OCI-LY7 (cell line): ENCODE measurements at regions not wholly inside any gene's neighbourhood (a gene's known extent, or its start where the extent isn't known, plus 50 kb on each side); places are given as distances from the start of the nearest gene placed in this dataset.

Source experiments
- CTCF ChIP-seq: fragments of 200-600 bp; sonication (generic); conservative IDR thresholded peaks from 2 replicates; pipeline ENCODE4 v1.5.1; 2014; ENCODE audit warnings: mild to moderate bottlenecking, antibody characterized with exemption, low read length, moderate library complexity, mixed read lengths
- EZH2phosphoT487 ChIP-seq: fragments of 200-600 bp; sonication (generic); IDR thresholded peaks from 2 replicates; pipeline ENCODE4 v1.6.1; 2018; ENCODE audit warnings: low read depth, borderline replicate concordance, mild to moderate bottlenecking, mixed run types, antibody characterized with exemption, low read length, moderate library complexity, mixed read lengths

- TF ChIP-seq CTCF (no peak), EZH2phosphoT487 (no peak)
Observed at GRCh38 chr4:99759346-99759984, 57.2 kb upstream of the DAPP1 start.
